IMR-90 (cell line): ENCODE measurements at regions not wholly inside any gene's neighbourhood (a gene's known extent, or its start where the extent isn't known, plus 50 kb on each side); places are given as distances from the start of the nearest gene placed in this dataset.
"Not testable (repeated sequence)": the region's sequence is repeated elsewhere in the genome, so short reads cannot be mapped to it uniquely, and the experiment has no call there.

ENCODE experiments used
- ATAC-seq: fragments of 200-7000 bp; cut with Tn5 transposase; 2 replicates; pipeline ENCODE4 v1.9.1; 2020; ENCODE audit warnings: low read depth, mild to moderate bottlenecking, moderate library complexity
- BruUV-seq: library from RNA; stranded (reverse); fragments of 400-500 nt; replicated peaks from 2 replicates; lab custom pipeline; 2021; lab: Mats Ljungman, UMichigan
- CTCF ChIA-PET: fragments of 300-600 bp; formaldehyde crosslinking; extraction: SDS; loops from one replicate; lab custom pipeline; 2021; ENCODE audit warnings: antibody characterized with exemption; lab: Yijun Ruan, JAX
- POLR2A ChIA-PET: fragments of 300-600 bp; sonication (Branson Sonifier 250); formaldehyde crosslinking; loops from one replicate; lab custom pipeline; 2022; ENCODE audit warnings: antibody characterized with exemption; ENCODE audit not compliant: unreplicated experiment; lab: Charles Lee
- DNase-seq: peaks from one replicate; pipeline ENCODE4 v3.0.0; 2013
- H2AFZ ChIP-seq: replicated peaks from 2 replicates; pipeline ENCODE3; 2013; ENCODE audit warnings: low read length, mild to moderate bottlenecking; ENCODE audit not compliant: poor library complexity
- H2AK5ac ChIP-seq: 2 replicates; pipeline ENCODE4 v1.6.1; 2013; ENCODE audit warnings: low read depth, low read length, inconsistent platforms
- H2AK9ac ChIP-seq: replicated peaks from 2 replicates; pipeline ENCODE3; 2013; ENCODE audit warnings: mild to moderate bottlenecking, low read depth, low read length, moderate library complexity; ENCODE audit not compliant: poor library complexity
- H2BK120ac ChIP-seq: 2 replicates; pipeline ENCODE4 v1.6.1; 2013; ENCODE audit warnings: low read depth, low read length, inconsistent platforms
- H2BK15ac ChIP-seq: 3 replicates; pipeline ENCODE4 v1.6.1; 2013; ENCODE audit warnings: low read depth, low read length, inconsistent platforms
- H2BK20ac ChIP-seq: 2 replicates; pipeline ENCODE4 v1.6.1; 2013; ENCODE audit warnings: low read depth, mild to moderate bottlenecking, inconsistent platforms, low read length, moderate library complexity
- H2BK5ac ChIP-seq: 2 replicates; pipeline ENCODE4 v1.6.1; 2013; ENCODE audit warnings: mild to moderate bottlenecking, low read depth, low read length, inconsistent platforms; ENCODE audit not compliant: poor library complexity, severe bottlenecking
- H3K14ac ChIP-seq: replicated peaks from 2 replicates; pipeline ENCODE4 v1.6.1; 2013; ENCODE audit warnings: low read depth, low read length, inconsistent platforms
- H3K18ac ChIP-seq: 2 replicates; pipeline ENCODE4 v1.6.1; 2013; ENCODE audit warnings: low read depth, low read length, control low read depth
- H3K23ac ChIP-seq: 2 replicates; pipeline ENCODE4 v1.6.1; 2013; ENCODE audit warnings: low read depth, low read length, inconsistent platforms
- H3K27ac ChIP-seq: 2 replicates; pipeline ENCODE4 v1.5.1; 2013; ENCODE audit warnings: mild to moderate bottlenecking, control low read depth, low read length; ENCODE audit not compliant: insufficient read depth
- H3K27me3 ChIP-seq: 2 replicates; pipeline ENCODE4 v1.6.1; 2013; ENCODE audit warnings: low read length; ENCODE audit not compliant: control insufficient read depth, insufficient read depth
- H3K36me3 ChIP-seq: 2 replicates; pipeline ENCODE4 v1.6.1; 2013; ENCODE audit warnings: low read length, mixed read lengths; ENCODE audit not compliant: control insufficient read depth, insufficient read depth
- H3K4ac ChIP-seq: 2 replicates; pipeline ENCODE4 v1.6.1; 2013; ENCODE audit warnings: low read depth, low read length, inconsistent platforms
- H3K4me1 ChIP-seq: 2 replicates; pipeline ENCODE4 v1.6.1; 2013; ENCODE audit warnings: low read length, mixed read lengths; ENCODE audit not compliant: control insufficient read depth, insufficient read depth
- H3K4me2 ChIP-seq: 2 replicates; pipeline ENCODE4 v1.6.1; 2013; ENCODE audit warnings: low read depth, mild to moderate bottlenecking, control low read depth, low read length, moderate library complexity
- H3K4me3 ChIP-seq: 2 replicates; pipeline ENCODE4 v1.5.1; 2013; ENCODE audit warnings: low read depth, mild to moderate bottlenecking, control low read depth, low read length, moderate library complexity; ENCODE audit not compliant: insufficient read depth
- H3K56ac ChIP-seq: 2 replicates; pipeline ENCODE4 v1.6.1; 2013; ENCODE audit warnings: low read length, inconsistent platforms; ENCODE audit not compliant: insufficient read depth; ENCODE audit errors: extremely low read depth
- H3K79me1 ChIP-seq, 2 experiments: 2 replicates each; pipeline ENCODE4 v1.6.1; 2013; ENCODE audit warnings: low read length in 2 of 2, inconsistent platforms in 1 of 2, low read depth in 1 of 2
- H3K9ac ChIP-seq: 2 replicates; pipeline ENCODE4 v1.6.1; 2013; ENCODE audit warnings: low read depth, low read length, control low read depth
- H3K9me1 ChIP-seq: 2 replicates; pipeline ENCODE4 v1.6.1; 2013; ENCODE audit warnings: low read length, inconsistent platforms; ENCODE audit not compliant: insufficient read depth
- H3K9me3 ChIP-seq: 2 replicates; pipeline ENCODE4 v1.6.1; 2013; ENCODE audit warnings: low read length; ENCODE audit not compliant: control insufficient read depth, insufficient read depth
- H4K20me1 ChIP-seq: 2 replicates; pipeline ENCODE4 v1.6.1; 2013; ENCODE audit warnings: low read length, inconsistent platforms; ENCODE audit not compliant: insufficient read depth
- H4K5ac ChIP-seq: 2 replicates; pipeline ENCODE4 v1.6.1; 2013; ENCODE audit warnings: mild to moderate bottlenecking, low read depth, low read length, control low read depth
- H4K8ac ChIP-seq, 2 experiments: 2 replicates each; pipeline ENCODE4 v1.6.1; 2013; ENCODE audit warnings: low read depth in 2 of 2, low read length in 2 of 2, control low read depth in 1 of 2, inconsistent platforms in 1 of 2
- H4K91ac ChIP-seq: 2 replicates; pipeline ENCODE4 v1.6.1; 2013; ENCODE audit warnings: low read depth, low read length, inconsistent platforms; ENCODE audit not compliant: insufficient read depth
- POLR2A ChIP-seq: IDR thresholded peaks from 2 replicates; pipeline ENCODE4 v1.6.1; 2012; ENCODE audit warnings: mild to moderate bottlenecking, low read depth, low read length
- RFX5 ChIP-seq: IDR thresholded peaks from 2 replicates; pipeline ENCODE4 v1.8.0; 2012; ENCODE audit warnings: low read depth, mild to moderate bottlenecking, low read length, moderate library complexity
- WGBS, 2 experiments: methylation state at CpG; one replicate each; pipeline versions ENCODE4 v1.1.5 to v1.1.7; 2013; ENCODE audit warnings: missing lambda C conversion rate in 2 of 2; ENCODE audit not compliant: insufficient read length in 1 of 2; ENCODE audit errors: extremely low coverage in 2 of 2; 5-methylcytosine and 5-hydroxymethylcytosine counted together
- dilution Hi-C: fragments of 300-500 bp; cut with HindIII; formaldehyde crosslinking; loops from one replicate; pipeline ENCODE4 v1.14.3; 2018; ENCODE audit warnings: low sequenced_read_pairs; ENCODE audit not compliant: unreplicated experiment
- in situ Hi-C: fragments of 300-500 bp; cut with MboI; formaldehyde crosslinking; loops from 3 replicates; pipeline ENCODE4 v1.14.3; 2019; ENCODE audit warnings: low sequenced_read_pairs, inconsistent platforms, mixed read lengths
- intact Hi-C: fragments of 100-400 bp; cut with micrococcal nuclease; formaldehyde crosslinking; loops from 2 replicates; pipeline ENCODE4 v1.10.0; 2022
- TF ChIP-seq, protein P1 (sequence below): fragments of 150-350 bp; IDR thresholded peaks from 2 replicates; pipeline ENCODE4 v1.6.1; 2016; ENCODE audit warnings: low read depth, mild to moderate bottlenecking, low read length, moderate library complexity, borderline replicate concordance

DNA sequence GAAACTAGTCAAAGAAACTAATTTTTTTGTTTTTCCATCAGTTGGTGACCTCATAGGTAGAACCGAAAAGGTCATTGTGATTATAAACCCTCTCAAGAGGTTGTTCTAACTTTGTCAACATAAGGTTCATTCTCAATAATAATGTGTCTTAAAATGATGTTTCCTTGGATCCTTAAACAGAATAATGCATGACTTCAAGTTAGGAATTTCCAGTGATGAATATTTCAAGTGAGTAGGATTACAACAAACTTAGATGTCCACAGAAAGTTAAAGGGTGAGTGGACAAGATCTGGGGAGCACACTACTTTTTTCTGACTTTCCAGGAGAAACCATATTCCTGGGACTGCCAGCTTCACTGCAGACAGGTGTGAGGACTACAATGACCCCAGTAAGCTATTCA is 239.0 kb upstream of the PTGER4 start:
- dilution Hi-C loops (no loop called here), in situ Hi-C loops (no loop called here), intact Hi-C loops (loop anchor here (5.0 kb wide), 1 partner anchor 237 kb away; the partner anchor contains the start of gene PTGER4)
- Histone ChIP-seq H3K27ac (no peak overlapping the region), H3K9me1 (no peaks in the 10 kb centered on the region; the same call in 1 of the 2 replicates), H3K9me3 (no peaks in the 10 kb centered on the region), H3K18ac (no peak overlapping the region; the same call in 1 of the 2 replicates), H4K91ac (no peak overlapping the region), H2BK120ac (no peak overlapping the region), H2BK5ac (no peak overlapping the region), H3K9ac (no peak overlapping the region), H4K20me1 (no peaks in the 10 kb centered on the region), H3K14ac (no peak overlapping the region), H2AK5ac (no peak overlapping the region), H3K4me1 (peaks cover 2% of the 10 kb centered on the region; the same call in 1 of the 2 replicates), H4K5ac (no peak overlapping the region), H4K8ac (no peak overlapping the region), H3K23ac (no peak overlapping the region), H3K56ac (no peak overlapping the region), H2AK9ac (no peak overlapping the region), H3K4ac (no peak overlapping the region), H3K4me3 (no peak overlapping the region), H3K27me3 (no peaks in the 10 kb centered on the region), H3K4me2 (no peak overlapping the region), H3K36me3 (no peaks in the 10 kb centered on the region), H2BK15ac (peak overlapping the region; percentile 43; the same call in 1 of the 3 replicates), H2BK20ac (no peak overlapping the region), H3K79me1 (no peaks in the 10 kb centered on the region), H2AFZ (no peak overlapping the region)
- no TSS peak for BruUV-seq
- WGBS, 2 experiments, result no CpG with 5 or more reads among the region's 1 CpG
- TF ChIP-seq RFX5 (no peak), POLR2A (no peak)
- TF ChIP-seq, protein P1, sequence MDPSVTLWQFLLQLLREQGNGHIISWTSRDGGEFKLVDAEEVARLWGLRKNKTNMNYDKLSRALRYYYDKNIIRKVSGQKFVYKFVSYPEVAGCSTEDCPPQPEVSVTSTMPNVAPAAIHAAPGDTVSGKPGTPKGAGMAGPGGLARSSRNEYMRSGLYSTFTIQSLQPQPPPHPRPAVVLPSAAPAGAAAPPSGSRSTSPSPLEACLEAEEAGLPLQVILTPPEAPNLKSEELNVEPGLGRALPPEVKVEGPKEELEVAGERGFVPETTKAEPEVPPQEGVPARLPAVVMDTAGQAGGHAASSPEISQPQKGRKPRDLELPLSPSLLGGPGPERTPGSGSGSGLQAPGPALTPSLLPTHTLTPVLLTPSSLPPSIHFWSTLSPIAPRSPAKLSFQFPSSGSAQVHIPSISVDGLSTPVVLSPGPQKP, result no peak
- POLR2A ChIA-PET, result no interaction called here
- no peak for DNase-seq
- no peak for ATAC-seq
- CTCF ChIA-PET, result no interaction called here

DNA sequence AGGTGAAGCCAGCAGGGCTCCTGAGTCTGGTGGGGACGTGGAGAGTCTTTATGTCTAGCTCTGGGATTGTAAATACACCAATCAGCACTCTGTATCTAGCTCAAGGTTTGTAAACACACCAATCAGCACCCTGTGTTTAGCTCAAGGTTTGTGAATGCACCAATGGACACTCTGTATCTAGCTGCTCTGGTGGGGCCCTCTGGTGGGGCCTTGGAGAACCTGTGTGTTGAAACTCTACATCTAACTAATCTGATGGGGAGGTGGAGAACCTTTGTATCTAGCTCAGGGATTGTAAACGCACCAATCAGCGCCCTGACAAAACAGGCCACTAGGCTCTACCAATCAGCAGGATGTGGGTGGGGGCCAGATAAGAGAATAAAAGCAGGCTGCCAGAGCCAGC is 240.6 kb upstream of the PTGER4 start:
- H3K27me3 ChIP-seq, POLR2A ChIA-PET, H2AK5ac ChIP-seq, H3K4me1 ChIP-seq, H3K14ac ChIP-seq, H3K18ac ChIP-seq, H3K27ac ChIP-seq, in situ Hi-C loops, ATAC-seq, H3K4ac ChIP-seq, H3K4me3 ChIP-seq, H4K20me1 ChIP-seq, intact Hi-C loops, H2AK9ac ChIP-seq, H2AFZ ChIP-seq, H2BK5ac ChIP-seq, H3K36me3 ChIP-seq, H4K91ac ChIP-seq, H4K8ac ChIP-seq, H3K56ac ChIP-seq, H3K9me1 ChIP-seq, H2BK15ac ChIP-seq, BruUV-seq, DNase-seq, H2BK120ac ChIP-seq, H3K23ac ChIP-seq, H3K9ac ChIP-seq, CTCF ChIA-PET, H3K9me3 ChIP-seq, H3K4me2 ChIP-seq, H4K5ac ChIP-seq, H2BK20ac ChIP-seq, dilution Hi-C loops, H3K79me1 ChIP-seq: not testable (repeated sequence)
- WGBS, 2 experiments, result 100% methylated on average over 1 of the region's 3 CpGs; no CpG with 5 or more reads in 1 of the 2 experiments
